Fibroblast of skin of left quadriceps (primary cell): ENCODE measurements at regions not wholly inside any gene's neighbourhood (a gene's known extent, or its start where the extent isn't known, plus 50 kb on each side); places are given as distances from the start of the nearest gene placed in this dataset.
"Not testable (repeated sequence)": the region's sequence is repeated elsewhere in the genome, so short reads cannot be mapped to it uniquely, and the experiment has no call there.

Experiments used
- DNase-seq, 2 experiments: peaks; one replicate each; pipeline ENCODE4 v3.0.0-alpha.2; 2013; ENCODE audit warnings: low read depth in 2 of 2

DNA sequence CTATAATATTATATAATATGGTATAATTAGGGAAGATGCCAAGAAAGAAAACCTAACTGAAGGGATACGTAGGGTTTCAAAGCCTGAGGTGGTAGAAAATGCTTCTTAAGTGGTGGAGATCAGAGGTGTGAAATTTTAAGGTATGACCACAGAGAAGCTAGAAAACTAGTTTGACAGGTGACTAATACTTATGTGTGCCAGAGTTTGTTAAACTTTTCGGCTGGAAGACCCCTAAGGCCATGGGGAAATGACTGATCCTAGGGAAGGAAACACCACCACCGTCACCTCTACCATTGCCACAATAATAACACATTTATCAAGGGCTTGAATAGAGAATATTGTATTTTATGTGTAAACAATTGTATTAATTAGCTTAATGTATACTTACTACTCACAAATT lies 261.4 kb upstream of the GBE1 start:
- DNase-seq, result no peak

DNA sequence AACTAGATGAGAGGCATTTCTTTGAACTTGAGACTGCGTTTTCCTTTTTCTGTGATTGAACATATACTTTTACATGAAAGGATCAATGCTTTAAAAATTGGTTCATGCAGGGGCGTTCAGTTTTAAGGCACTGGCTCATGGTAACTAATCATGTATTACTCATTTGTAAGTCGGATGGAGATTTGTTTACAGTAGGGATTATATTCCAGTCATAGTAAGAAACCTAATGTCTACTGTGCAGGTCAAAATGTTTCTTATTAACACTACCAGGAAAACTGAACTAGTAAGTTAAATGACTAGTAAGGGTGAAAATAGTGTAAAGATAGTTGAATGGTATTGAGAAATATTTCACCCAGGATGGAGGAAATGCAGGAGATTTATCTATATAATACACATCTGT lies 258.8 kb upstream of the GBE1 start:
- no peak for DNase-seq

DNA sequence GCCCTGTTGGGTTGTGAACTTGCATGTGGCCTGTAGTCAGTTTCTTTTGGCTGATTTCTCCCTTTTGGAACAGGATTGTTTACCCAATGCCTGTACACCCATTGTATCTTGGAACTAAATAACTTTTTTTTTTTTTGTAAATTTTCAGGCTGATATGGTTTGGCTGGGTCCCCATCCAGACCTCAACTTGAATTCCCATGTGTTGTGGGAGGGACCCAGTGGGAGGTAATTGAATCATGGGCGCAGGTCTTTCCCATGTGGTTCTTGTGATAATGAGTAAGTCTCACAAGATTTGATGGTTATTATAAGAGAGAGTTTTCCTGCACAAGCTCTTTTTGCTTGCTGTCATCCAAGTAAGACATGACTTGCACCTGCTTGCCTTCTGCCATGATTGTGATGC lies 253.8 kb upstream of the GBE1 start:
- DNase-seq, result no peak

DNA sequence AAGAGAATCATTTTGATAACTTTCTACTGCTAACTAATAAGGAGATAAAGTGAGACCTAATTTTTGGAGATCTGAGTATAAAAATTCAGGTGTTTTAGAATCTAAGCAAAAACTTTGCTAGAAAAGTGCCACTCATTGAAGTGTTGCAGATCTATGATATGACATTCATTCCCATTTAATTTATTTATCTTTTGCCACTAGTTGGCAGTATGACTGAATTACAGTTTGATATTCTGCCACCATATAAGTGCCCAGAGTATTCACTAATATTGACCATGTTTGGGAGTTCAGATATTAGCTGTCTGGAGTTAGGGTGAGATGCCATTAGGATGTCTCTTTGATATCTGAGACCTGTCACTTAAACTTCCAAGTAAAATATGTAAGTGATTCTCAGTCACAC lies 251.3 kb upstream of the GBE1 start:
- DNase-seq, result no peak

DNA sequence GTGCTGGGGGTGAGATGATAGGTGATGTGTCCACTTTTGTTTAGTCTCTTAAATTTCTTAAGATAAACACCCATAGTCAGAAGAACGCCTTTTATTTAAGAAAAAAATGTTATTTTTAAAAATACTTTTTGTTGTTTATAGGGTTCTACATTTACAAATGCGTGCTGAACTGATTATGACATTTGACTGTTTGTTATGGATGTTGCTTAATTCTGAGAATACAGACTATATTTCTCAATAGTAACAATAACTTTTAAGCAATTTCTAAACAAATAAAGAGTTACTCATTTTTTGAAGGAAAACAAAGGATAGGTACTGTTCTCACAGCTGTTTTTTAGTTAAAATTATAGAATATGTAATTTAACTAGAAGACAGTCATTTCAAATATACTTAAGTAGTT lies 249.9 kb upstream of the GBE1 start:
- DNase-seq, result no peak

DNA sequence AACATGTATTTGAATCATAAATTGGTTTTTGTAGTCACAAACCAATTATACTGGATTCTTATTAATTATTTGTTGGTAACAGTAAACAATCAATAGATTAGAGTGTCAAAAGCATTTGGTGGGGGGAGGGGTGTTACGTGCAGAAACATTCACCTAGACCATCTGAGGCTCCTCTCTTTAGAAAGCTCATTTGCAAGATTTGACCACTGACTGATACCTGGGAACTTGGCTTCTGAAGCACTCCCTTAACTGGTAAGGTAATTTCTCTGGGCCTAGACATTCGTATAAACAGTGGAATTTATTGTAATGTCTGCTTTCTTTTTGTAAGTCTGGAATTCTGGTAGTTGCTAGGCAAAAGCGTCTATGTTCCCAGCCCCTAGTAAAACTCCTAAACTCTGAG lies 243.8 kb upstream of the GBE1 start:
- DNase-seq, result no peak

DNA sequence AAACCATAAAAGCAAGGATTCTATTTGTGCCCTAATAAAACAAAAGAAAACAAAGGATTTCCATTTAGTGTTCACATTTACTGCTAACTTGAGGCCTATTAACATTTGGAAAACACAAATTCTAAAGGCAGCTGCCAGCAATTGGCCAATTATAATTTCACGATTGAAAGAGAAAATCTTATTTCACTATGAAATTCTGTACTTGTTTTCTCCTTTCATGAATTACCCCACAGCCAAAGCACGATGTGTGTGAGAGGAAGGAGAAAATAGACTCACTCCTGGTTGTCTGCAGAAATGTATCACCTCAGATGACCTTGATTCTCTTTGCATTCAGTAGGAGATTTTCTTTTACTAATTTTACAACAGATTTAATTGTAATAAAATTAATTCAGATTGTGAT lies 242.8 kb upstream of the GBE1 start:
- no peak for DNase-seq

DNA sequence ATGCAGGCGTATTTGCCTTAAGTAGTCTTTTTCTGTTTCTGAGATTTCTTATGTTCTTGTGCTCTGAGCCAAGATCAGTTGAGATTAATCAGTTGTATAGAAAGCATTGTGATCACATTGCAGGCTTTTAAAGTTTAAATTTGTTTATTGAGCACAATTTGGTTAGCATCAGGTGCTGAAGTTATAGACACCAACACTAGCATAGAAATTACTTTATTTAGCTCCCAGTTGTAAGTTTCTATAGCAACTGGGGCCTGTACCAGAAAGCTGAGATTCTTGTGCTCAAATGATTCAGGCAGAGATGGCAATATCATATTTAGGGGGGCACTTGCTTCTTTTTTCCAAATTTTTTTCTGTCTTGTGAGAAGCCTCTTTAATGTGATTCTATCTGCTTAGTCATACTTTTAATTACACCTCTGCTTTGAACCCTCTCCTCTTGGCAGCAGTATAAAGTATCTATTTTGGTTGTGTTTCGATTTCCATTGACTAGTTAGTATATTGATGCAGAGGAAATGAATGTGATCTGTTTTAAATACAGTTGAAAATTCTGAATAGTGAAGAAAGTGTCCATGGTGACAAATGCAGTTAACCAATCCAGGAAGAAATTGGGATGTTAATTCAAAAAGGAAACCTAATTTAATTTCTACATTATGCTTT lies 241.7 kb upstream of the GBE1 start:
- no peak for DNase-seq

DNA sequence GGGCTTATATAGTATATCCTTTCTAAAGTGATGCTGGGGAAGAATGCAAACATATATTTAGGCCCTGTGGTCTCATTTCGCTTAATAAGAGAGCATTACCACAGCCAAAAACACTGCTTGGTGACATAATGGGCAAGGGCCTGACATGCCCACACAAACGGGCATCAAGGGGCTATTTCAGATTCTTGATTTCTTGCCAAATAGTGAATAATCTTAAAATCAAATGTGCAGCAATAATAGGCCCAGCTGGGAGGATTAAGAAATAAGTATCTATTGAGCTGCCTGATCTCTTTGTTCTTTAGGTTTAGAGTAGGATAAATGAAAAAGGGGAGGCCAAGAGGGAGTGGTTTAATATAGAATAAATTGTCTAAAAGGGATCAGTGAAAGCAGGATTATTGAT lies 241.0 kb upstream of the GBE1 start:
- DNase-seq, result no peak

DNA sequence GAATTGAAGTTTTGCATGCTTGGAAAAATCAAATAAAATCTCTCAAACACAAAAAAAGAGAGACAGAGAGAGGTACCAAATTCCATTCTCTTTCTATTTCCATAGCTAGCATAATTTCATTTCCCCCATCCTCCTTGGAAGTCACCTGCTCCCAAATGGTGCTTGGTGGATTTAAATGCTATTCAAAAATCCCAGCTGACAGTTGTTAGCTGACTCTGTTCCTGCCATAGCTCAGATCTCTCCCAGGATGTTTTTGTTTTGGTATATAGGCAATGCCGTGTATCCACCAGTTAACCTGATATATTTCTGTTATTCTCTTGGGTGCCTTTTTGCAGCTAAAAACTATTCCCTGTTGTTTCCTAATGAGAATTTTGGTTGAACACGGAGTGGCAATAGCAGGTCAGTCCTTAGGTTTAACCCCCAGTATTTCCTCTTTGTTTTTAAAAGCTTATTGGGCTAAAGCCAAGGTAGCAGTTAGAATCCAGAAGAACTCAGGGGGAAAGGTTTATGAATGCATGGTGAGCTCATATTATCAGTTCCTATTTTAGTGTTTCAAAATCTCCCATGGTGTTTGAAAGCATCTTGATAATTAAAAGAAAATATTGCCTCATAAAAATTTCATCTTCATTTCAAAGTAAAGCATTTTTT lies 240.0 kb upstream of the GBE1 start:
- no peak for DNase-seq

DNA sequence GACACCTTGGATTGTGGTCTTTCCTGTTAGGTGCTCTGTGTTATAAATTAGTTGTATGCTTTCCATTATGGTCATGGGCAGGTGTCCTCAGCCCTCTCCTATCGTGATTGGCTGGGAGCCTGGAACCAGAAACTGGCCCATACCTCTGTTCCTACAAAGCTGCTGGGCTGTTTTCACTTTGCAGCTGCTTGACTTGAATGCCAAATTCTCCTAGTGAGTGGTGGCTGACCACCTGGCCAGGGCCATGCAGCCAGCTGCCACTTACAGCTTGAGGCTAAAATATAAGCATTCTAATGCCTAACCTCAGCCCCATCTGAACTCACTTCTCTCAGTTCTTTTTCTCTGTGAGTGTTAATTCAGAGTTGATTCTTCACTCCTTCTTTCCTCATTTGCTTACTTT lies 239.3 kb upstream of the GBE1 start:
- DNase-seq, result no peak

DNA sequence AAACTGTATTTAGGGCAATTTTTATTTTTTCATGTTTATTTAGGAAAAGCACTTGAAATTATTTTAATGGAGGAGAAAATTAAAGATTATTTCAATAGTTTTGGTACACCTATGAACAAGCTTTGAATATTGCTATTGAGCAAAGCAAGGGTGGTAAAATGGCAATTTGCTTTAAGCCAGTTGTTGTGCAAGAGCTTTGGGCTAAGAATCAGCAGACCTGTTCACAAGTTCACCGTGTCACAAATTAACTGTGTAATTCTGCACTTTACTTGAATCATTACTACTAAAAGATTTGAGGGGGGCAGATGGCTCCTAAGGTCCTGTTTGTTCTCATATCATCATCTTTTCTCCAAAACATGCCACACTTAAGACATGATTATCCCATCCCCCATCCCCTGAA lies 238.9 kb upstream of the GBE1 start:
- no peak for DNase-seq

DNA sequence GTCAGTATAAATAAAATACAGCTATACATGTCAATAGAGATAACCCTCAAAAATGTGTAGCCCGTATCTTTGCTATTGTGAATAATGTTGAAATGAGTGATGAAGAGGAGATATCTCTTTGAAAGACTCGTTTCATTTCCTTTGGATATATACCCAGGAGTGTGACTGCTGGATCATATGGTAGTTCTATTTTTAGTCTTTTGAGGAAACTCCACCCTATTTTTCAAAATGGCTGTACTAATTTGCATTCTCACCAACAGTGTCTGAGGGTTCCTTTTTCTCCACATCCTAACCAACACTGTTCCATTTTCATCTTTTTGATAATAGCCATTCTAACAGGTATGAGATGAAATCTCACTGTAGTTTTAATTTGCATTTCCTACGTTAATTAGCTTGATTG lies 237.5 kb upstream of the GBE1 start:
- no peak for DNase-seq

DNA sequence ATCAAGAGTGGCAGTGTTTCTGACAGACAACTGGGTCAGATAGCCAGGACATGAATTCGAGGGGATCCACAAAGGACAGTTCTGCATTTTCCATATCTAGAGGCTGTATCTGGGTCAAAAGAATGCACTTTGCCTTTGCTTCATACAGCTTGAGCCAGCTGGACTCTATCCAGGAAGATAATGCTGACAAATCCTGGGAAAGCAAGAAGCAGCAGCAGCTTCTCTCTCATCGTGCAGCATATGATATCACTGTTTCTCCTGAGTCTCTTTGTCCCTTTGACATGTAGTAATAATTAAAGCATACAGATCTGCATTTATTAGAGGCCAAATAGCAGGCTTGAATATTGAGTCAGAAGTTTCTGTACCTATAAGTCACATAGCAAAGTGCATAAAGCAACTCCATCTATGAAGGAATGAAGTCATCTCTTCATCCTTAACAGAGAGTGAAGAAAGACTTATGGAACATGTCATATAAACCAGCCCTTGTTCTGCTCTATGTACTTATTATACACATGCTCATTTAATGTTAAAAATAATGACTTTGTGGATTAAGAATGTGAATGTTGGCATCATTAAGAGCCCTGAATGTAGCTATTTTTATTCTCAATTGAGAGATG lies 236.8 kb upstream of the GBE1 start:
- DNase-seq, result peak; percentile 27 to 31

DNA sequence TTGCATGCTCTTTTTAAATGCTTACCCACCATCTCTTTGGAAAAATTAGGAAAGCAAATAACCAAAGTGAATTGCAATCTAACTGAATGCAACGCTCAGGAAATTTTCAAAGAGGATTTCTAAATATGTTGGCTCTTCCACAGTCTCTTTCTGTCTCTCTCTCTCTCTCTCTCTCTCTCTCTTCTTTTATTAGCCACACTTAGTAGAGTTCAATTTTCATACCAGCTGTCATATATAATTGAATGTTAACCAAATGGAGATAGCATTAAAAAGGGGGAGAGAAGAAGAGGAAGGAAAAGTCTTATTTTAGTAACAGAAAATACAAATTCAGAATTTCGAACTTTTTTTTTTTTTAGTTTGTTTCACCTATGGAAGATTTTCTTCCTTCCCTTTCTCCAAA lies 235.9 kb upstream of the GBE1 start:
- no peak for DNase-seq

DNA sequence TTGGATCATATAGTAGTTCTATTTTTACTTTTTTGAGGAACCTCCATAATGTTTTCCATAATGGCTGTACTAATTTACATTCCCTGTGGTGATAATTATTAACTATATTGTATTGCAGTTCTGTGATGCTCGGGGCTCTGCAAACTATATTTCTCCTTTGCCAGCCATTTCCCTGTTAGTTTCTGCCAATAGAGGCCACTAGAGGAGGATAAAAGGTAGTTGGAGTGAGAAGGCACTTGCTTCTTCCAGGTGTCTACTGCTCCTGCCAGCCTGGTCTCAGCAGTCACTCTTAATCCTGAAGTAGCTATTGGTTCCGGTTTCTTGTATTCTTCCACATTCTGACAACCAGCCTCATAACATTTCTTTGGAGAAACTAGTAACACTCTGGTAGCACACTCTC lies 233.9 kb upstream of the GBE1 start:
- no peak for DNase-seq

DNA sequence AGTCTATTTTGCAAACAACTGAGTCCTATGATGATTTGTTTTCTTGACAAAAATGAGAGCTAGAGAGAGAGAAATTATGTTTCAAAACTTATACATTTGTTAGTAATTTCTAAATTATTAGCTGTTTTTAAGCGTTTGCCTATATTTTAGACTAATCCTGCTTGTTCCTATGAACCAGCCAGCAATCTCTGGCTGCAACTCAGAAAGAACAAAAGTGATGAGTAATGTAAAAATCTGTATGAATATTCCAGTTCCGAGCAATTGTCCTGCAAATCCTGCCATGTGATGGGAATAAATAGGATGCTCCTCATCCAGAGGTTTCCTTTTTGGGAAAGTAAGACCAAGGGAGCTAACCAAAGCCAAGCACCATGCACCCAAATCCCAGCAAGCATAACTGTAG lies 228.3 kb upstream of the GBE1 start:
- no peak for DNase-seq

DNA sequence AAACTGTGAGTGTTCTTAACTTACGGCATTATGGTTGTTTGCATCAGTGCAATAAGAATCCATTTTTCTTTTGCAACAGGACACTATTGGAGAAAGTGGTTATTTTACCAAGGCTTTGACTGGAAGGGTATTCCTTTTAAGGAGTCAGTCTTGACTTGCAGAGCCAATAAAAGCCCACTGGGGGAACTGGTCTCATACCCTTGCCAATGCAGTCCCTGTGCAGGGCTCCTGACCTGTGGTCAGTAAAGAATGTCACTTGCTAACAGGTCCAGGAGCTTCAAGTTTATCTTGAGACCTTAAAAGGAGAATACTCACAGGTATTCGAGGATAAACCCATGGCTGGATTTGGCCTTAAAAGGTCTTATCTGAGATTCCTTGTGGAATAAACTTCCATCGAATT lies 227.8 kb upstream of the GBE1 start:
- no peak for DNase-seq

DNA sequence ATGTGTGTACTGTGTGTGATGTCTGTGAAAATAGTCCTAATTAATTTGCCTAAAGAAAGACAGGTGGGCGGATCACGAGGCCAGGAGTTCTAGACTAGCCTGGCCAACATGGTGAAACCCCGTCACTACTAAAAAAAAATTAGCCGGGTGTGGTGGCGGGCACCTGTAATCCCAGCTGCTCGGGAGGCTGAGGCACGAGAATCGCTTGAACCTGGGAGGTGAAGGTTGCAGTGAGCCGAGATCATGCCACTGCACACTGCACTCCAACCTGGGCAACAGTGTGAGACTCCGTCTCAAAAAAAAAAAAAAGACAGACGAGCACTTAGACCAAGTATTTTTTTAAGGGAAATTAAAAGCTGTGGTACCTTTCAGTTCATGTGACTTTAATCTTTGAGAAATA lies 226.0 kb upstream of the GBE1 start:
- not testable (repeated sequence) for DNase-seq

DNA sequence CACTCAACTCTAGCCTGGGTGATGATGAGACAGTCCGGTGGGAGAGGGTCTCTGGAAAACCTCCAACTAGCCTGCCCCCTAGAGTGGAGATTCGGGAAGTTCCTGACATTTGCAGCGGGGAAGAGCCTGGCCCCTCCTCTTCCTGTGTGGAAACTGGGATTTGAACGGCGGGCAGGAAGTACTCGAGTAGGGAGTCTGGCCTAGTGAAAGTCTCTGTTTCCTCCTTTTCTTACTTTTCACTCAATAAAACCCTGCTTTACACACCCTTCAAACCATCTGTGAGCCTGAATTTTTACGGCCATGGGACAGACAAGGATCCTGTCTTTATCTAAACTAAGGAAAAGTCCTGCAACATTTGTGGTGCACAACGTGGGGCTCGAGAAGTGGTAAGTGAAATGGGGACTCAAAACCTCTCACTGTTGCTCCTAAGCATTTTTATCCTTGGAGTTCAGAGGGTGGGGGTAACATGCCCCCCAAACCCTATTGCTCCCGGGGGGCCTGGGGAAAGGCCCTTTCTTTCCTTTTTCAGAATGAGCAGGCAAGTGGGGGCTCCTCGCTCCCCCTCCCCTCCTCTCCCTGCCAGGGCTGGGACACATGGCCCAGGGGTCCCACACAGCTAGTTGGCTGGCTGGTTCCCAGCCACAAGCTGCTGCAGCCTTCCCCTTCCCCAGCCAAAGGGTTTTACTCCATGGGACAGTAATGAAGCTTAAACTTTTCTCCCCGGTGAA lies 224.7 kb upstream of the GBE1 start:
- DNase-seq, result no peak

DNA sequence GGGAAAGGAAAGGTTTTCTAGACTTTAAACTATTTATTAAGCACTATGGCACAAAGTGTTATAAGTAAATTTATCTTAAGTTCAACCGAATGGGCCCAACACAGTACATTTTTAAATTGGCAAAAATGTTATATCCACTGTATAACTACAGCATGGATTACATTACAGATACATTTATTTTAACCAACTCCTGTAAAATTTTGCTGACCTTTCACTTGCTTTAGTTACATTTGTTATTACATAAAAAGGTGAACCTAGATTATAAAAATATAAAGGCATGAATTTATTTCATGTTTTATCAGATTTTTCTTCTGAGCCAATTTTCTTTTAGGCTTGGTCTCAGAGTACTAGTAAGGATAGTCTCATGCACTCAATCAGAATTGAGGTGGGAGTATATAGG lies 221.9 kb upstream of the GBE1 start:
- no peak for DNase-seq

DNA sequence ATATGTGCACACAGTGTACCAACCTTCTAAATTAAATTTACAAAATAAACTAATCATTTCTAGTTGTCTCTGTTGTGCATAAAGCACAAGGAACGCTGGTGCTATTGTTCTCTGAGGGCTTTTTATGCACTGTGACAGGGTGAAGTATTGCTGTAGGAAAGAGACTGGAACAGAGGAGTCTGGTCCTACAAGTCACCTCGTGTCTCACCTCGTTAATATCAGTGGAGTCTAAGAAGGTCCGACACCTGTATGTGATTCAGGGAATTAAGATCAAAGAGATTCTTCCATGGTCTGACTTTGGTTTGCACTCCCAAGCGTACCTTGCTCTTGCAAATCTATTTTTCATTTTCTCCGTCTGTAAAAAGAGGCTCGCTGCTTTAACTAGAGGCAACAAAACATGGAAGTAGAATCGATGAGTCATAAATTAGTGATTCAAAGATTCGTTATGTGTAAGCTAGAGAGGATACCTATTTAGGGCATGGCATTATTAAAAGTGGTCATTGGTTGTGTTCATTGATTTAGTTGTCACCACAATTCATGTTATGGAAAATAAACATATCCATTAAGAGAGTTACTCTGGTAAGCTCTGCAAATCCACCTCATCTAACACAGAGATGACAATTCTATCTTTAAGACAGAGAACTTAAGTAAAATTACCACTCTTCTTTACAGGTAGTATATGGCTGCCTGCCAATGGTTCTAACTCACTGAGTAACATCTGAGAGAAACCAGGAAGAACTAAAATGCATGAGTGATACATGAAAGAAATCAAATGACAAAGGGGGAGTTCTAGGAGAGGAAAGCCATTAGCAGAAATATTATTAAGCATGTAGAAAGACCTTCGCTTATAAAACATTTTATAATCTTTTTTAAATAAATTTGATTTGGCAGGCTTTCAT lies 219.4 kb upstream of the GBE1 start:
- DNase-seq, result no peak
